Astrocyte of the spinal cord (primary cell): ENCODE measurements at regions not wholly inside any gene's neighbourhood (a gene's known extent, or its start where the extent isn't known, plus 50 kb on each side); places are given as distances from the start of the nearest gene placed in this dataset.

Experiments used
- DNase-seq: peaks from one replicate; pipeline ENCODE4 v3.0.0; 2011; ENCODE audit warnings: low read depth, low spot score
- H3K4me3 ChIP-seq: 2 replicates; pipeline ENCODE4 v1.5.1; 2011; ENCODE audit warnings: low read depth, mild to moderate bottlenecking, low read length, moderate library complexity
- in situ Hi-C: cut with HindIII; loops from 2 replicates; pipeline ENCODE4 v1.10.0; 2017; ENCODE audit warnings: low sequenced_read_pairs
- TF ChIP-seq, protein P1 (sequence below): IDR thresholded peaks from 2 replicates; pipeline ENCODE4 v1.5.1; 2012; ENCODE audit warnings: low read depth, mild to moderate bottlenecking, low read length, inconsistent platforms

- no peak for DNase-seq
- H3K4me3 ChIP-seq = no peak overlapping the region
- in situ Hi-C loops = no loop called here
- TF ChIP-seq, protein P1, sequence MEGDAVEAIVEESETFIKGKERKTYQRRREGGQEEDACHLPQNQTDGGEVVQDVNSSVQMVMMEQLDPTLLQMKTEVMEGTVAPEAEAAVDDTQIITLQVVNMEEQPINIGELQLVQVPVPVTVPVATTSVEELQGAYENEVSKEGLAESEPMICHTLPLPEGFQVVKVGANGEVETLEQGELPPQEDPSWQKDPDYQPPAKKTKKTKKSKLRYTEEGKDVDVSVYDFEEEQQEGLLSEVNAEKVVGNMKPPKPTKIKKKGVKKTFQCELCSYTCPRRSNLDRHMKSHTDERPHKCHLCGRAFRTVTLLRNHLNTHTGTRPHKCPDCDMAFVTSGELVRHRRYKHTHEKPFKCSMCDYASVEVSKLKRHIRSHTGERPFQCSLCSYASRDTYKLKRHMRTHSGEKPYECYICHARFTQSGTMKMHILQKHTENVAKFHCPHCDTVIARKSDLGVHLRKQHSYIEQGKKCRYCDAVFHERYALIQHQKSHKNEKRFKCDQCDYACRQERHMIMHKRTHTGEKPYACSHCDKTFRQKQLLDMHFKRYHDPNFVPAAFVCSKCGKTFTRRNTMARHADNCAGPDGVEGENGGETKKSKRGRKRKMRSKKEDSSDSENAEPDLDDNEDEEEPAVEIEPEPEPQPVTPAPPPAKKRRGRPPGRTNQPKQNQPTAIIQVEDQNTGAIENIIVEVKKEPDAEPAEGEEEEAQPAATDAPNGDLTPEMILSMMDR = no peak
These were observed 186.5 kb downstream of the NHLRC3 start for GRCh38 chr13:39224671-39225240.

GRCh38 chr13:39225860-39226259 lies 187.6 kb downstream of the NHLRC3 start:
- DNase-seq = no peak
- in situ Hi-C loops = no loop called here
- TF ChIP-seq, protein P1 = no peak
- no peak overlapping the region for H3K4me3 ChIP-seq

GRCh38 chr13:39226359-39226758 lies 188.1 kb downstream of the NHLRC3 start:
- in situ Hi-C loops = no loop called here
- TF ChIP-seq, protein P1 = no peak
- DNase-seq = no peak
- H3K4me3 ChIP-seq = no peak overlapping the region

- TF ChIP-seq, protein P1 = no peak
- DNase-seq = no peak
- no peak overlapping the region for H3K4me3 ChIP-seq
- in situ Hi-C loops = no loop called here
These were observed 194.2 kb downstream of the NHLRC3 start for GRCh38 chr13:39232401-39232980.

- H3K4me3 ChIP-seq = no peak overlapping the region
- TF ChIP-seq, protein P1 = no peak
- in situ Hi-C loops = no loop called here
- no peak for DNase-seq
These were observed 194.7 kb downstream of the NHLRC3 start for GRCh38 chr13:39232999-39233398.

- in situ Hi-C loops = no loop called here
- TF ChIP-seq, protein P1 = no peak
- no peak for DNase-seq
These were observed 195.3 kb downstream of the NHLRC3 start for GRCh38 chr13:39233519-39233918.

More at GRCh38 chr13:39233519-39233918, 195.3 kb downstream of the NHLRC3 start:
- H3K4me3 ChIP-seq = no peak overlapping the region
